CD4-positive, alpha-beta memory T cell (primary cell): ENCODE measurements at regions not wholly inside any gene's neighbourhood (a gene's known extent, or its start where the extent isn't known, plus 50 kb on each side); places are given as distances from the start of the nearest gene placed in this dataset.

Source experiments
- CTCF ChIA-PET: fragments of 350-600 bp; sonication (Branson Sonifier 250); formaldehyde crosslinking; loops from one replicate; lab custom pipeline; 2021; ENCODE audit warnings: inconsistent platforms; ENCODE audit not compliant: partially characterized antibody; lab: Charles Lee
- POLR2A ChIA-PET: fragments of 350-600 bp; sonication (Branson Sonifier 250); formaldehyde crosslinking; loops from one replicate; lab custom pipeline; 2021; ENCODE audit not compliant: partially characterized antibody; lab: Charles Lee
- DNase-seq, 5 donors: peaks; one replicate each; pipeline versions ENCODE4 v3.0.0 to v3.0.0-alpha.2; 2020 to 2022; ENCODE audit warnings: mixed read lengths in 1 of 5
- H3K27ac ChIP-seq: one replicate; pipeline ENCODE4 v1.7.0; 2013; ENCODE audit warnings: low read depth, low read length
- H3K27me3 ChIP-seq: 2 replicates; pipeline ENCODE4 v1.7.0; 2013; ENCODE audit warnings: mild to moderate bottlenecking, low read length, moderate library complexity; ENCODE audit not compliant: insufficient read depth
- H3K36me3 ChIP-seq: 2 replicates; pipeline ENCODE4 v1.7.0; 2013; ENCODE audit warnings: mild to moderate bottlenecking, low read length, moderate library complexity; ENCODE audit not compliant: insufficient read depth
- H3K4me1 ChIP-seq: 2 replicates; pipeline ENCODE4 v1.7.0; 2013; ENCODE audit warnings: mild to moderate bottlenecking, low read length, moderate library complexity; ENCODE audit not compliant: insufficient read depth
- H3K4me3 ChIP-seq, 2 donors: one replicate each; pipeline ENCODE4 v1.7.0; 2013; ENCODE audit warnings: low read length in 2 of 2, mild to moderate bottlenecking in 1 of 2
- H3K9me3 ChIP-seq, 2 donors: one replicate each; pipeline ENCODE4 v1.7.0; 2013; ENCODE audit warnings: low read length in 2 of 2, control low read depth in 1 of 2; ENCODE audit not compliant: control insufficient read depth in 1 of 2
- H3K27ac Mint-ChIP-seq, 7 donors: one replicate each; pipeline ENCODE4 v1.8.0; 2020 to 2021; ENCODE audit warnings: mixed read lengths in 7 of 7, mild to moderate bottlenecking in 6 of 7, inconsistent platforms in 3 of 7, moderate library complexity in 3 of 7
- H3K27me3 Mint-ChIP-seq, 2 donors: one replicate each; pipeline ENCODE4 v1.8.0; 2020 to 2021; ENCODE audit warnings: mixed read lengths in 2 of 2
- H3K36me3 Mint-ChIP-seq, 2 donors: one replicate each; pipeline ENCODE4 v1.8.0; 2020 to 2021; ENCODE audit warnings: mixed read lengths in 2 of 2, inconsistent platforms in 1 of 2, mild to moderate bottlenecking in 1 of 2
- H3K4me1 Mint-ChIP-seq, 4 donors: one replicate each; pipeline ENCODE4 v1.8.0; 2020 to 2021; ENCODE audit warnings: mixed read lengths in 4 of 4, mild to moderate bottlenecking in 1 of 4
- H3K4me3 Mint-ChIP-seq, 8 donors: one replicate each; pipeline ENCODE4 v1.8.0; 2020 to 2021; ENCODE audit warnings: mixed read lengths in 8 of 8, mild to moderate bottlenecking in 7 of 8, moderate library complexity in 6 of 8, inconsistent platforms in 3 of 8
- H3K9me3 Mint-ChIP-seq, 8 donors: one replicate each; pipeline ENCODE4 v1.8.0; 2020 to 2021; ENCODE audit warnings: mixed read lengths in 8 of 8, mild to moderate bottlenecking in 5 of 8, inconsistent platforms in 3 of 8, moderate library complexity in 1 of 8
- intact Hi-C: fragments of 100-400 bp; cut with micrococcal nuclease; formaldehyde crosslinking; loops from one replicate; pipeline ENCODE4 v1.15.1; 2023

DNA sequence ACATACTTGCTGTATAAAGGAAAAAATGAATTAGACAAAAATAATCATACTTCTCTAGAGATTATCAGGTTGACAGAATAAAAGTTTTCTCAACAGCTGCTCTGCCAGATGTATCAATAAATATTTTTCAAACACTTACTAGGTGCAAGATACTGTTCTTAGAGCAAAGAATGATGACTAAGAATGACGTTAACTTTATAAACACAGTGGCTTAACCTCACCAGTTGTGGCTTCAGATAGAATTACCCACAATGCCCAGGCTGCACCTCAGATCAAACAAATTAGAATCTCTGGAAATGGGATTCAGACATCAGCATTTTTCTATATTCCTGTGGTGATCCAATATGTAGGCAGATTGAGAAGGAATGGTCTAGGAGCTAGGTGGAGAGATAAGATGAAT lies 422.4 kb upstream of the ATP11B start:
- H3K9me3 ChIP-seq, result no peaks in the 10 kb centered on the region
- CTCF ChIA-PET, result no interaction called here
- no peak for DNase-seq
- H3K4me1 Mint-ChIP-seq, result no peaks in the 10 kb centered on the region
- H3K27me3 Mint-ChIP-seq, result peaks cover 0 to 2% of the 10 kb centered on the region in 2 donors
- peaks cover 0 to 2% (median 0%) of the 10 kb centered on the region in 8 donors for H3K9me3 Mint-ChIP-seq
- POLR2A ChIA-PET, result no interaction called here
- no peak overlapping the region for H3K4me3 ChIP-seq
- H3K27me3 ChIP-seq, result no peaks in the 10 kb centered on the region
- H3K27ac ChIP-seq, result no peak overlapping the region
- H3K4me3 Mint-ChIP-seq, result no peak overlapping the region
- no peaks in the 10 kb centered on the region for H3K36me3 Mint-ChIP-seq
- H3K36me3 ChIP-seq, result no peaks in the 10 kb centered on the region
- H3K27ac Mint-ChIP-seq, result no peak overlapping the region
- intact Hi-C loops, result no loop called here
- no peaks in the 10 kb centered on the region for H3K4me1 ChIP-seq

DNA sequence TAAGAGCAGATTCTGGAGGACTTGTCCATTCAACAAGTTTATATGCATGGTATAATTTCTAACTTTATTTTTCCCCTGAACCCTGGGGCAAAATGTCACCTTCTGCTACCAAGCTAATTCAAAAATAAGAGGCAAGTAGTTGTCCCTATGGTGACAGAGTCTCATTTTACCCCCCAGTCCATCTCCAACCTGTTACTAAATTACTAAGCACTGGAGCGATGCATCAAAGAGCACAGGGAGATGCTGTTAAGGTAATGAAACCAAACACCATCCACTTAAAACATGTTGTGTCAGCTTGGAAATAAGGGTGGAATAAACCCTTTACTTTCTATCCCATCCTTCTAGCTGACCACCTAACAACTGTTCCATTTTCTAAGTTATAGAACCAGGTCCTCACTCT lies 417.4 kb upstream of the ATP11B start:
- intact Hi-C loops, result no loop called here
- Histone ChIP-seq H3K9me3 (no peaks in the 10 kb centered on the region), H3K27ac (no peak overlapping the region), H3K36me3 (no peaks in the 10 kb centered on the region), H3K4me3 (no peak overlapping the region), H3K27me3 (no peaks in the 10 kb centered on the region), H3K4me1 (no peaks in the 10 kb centered on the region)
- H3K4me3 Mint-ChIP-seq, result no peak overlapping the region
- no peaks in the 10 kb centered on the region for H3K36me3 Mint-ChIP-seq
- ChIA-PET POLR2A (no interaction called here), CTCF (no interaction called here)
- no peaks in the 10 kb centered on the region for H3K9me3 Mint-ChIP-seq
- H3K4me1 Mint-ChIP-seq, result no peaks in the 10 kb centered on the region
- H3K27me3 Mint-ChIP-seq, result no peaks in the 10 kb centered on the region
- no peak for DNase-seq
- H3K27ac Mint-ChIP-seq, result no peak overlapping the region

DNA sequence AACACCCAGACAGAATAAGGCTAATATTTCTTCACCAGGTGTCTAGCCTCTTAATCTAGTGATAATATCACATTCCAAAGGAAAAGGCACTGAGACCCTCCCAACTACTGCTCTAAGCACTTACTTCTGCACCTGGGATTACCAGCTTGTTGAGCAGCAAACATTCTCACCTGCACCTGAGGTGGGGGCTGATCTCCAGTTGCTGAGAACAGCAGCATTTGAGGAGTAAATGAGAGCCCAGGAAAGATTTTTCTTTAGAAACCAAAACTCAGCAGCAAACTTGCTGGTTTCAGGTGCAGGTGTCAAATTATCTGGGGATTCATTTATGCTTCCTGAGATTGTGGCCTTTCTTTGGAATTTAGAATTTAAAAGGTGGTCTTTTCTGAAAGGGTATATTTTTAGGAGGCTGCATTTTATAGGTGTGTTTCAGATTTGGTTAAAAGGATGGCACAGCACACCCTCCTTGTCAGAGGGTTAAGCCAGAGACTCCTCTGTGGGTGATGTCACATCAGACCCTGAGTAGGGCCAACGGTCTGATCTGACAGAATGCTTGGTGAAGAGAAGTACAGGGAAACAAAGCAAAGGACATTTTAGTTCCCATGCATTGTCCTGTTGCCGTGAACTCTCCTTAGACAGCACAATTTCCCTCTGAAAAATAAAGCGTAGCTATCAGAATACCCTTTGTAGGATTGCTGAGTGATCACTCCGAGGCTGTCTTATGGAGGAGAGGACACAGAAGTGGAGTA lies 411.0 kb upstream of the ATP11B start:
- H3K27ac ChIP-seq, result no peak overlapping the region
- no peaks in the 10 kb centered on the region for H3K4me1 ChIP-seq
- Mint-ChIP-seq H3K9me3 (no peaks in the 10 kb centered on the region), H3K36me3 (no peaks in the 10 kb centered on the region), H3K27me3 (no peaks in the 10 kb centered on the region), H3K4me3 (no peak overlapping the region), H3K27ac (no peak overlapping the region), H3K4me1 (no peaks in the 10 kb centered on the region)
- H3K27me3 ChIP-seq, result no peaks in the 10 kb centered on the region
- no peak for DNase-seq
- no peaks in the 10 kb centered on the region for H3K36me3 ChIP-seq
- H3K9me3 ChIP-seq, result no peaks in the 10 kb centered on the region
- intact Hi-C loops, result no loop called here
- CTCF ChIA-PET, result no interaction called here
- no peak overlapping the region for H3K4me3 ChIP-seq
- POLR2A ChIA-PET, result no interaction called here

DNA sequence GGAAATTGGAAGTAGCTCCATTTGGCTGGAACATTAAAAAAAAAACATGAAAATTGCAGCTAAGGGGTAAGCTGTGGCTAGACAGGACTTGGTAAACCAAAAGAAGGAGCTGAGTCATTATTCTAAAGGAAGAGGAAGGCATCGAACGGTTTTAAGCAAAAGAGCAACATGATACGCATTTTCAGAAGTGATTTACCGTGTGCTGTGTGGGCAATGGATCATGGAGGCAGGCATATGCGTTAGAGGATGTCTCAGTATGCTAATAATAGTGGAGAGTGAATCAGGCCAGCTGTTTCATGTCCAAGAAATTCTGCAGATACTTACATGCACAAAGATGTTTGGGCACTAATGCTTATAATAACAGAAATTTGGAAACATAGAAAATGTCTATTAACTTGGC lies 409.1 kb upstream of the ATP11B start:
- Histone ChIP-seq H3K27me3 (no peaks in the 10 kb centered on the region), H3K27ac (no peak overlapping the region), H3K9me3 (no peaks in the 10 kb centered on the region), H3K36me3 (no peaks in the 10 kb centered on the region), H3K4me3 (no peak overlapping the region), H3K4me1 (no peaks in the 10 kb centered on the region)
- DNase-seq, result no peak
- H3K9me3 Mint-ChIP-seq, result no peaks in the 10 kb centered on the region
- POLR2A ChIA-PET, result no interaction called here
- intact Hi-C loops, result no loop called here
- no peaks in the 10 kb centered on the region for H3K36me3 Mint-ChIP-seq
- no peak overlapping the region for H3K27ac Mint-ChIP-seq
- H3K4me1 Mint-ChIP-seq, result no peaks in the 10 kb centered on the region
- H3K4me3 Mint-ChIP-seq, result no peak overlapping the region
- CTCF ChIA-PET, result interaction anchor here (0.8 kb wide), 1 partner anchor 8 kb away, joined by 3 read pairs; no protein-coding TSS in a partner anchor
- no peaks in the 10 kb centered on the region for H3K27me3 Mint-ChIP-seq

DNA sequence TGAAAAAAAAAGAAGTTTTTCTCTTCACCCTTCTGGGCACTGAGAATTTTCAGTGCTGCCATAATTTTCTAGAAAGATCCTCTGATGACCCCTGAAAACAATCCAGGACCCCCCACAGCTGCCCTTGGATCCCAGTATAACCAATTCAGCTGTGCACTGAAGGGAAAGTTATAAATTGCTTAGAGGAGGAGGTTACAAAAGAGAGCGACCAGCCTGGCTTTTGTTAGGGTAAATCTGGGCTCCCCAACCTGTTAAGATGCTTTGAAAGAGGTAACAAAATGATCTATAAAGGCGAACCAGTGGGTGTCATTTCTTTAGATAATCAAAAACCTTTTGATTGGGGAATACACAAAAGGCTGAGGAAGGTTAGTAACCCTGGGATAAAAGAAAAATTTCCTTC lies 407.9 kb upstream of the ATP11B start:
- H3K4me1 Mint-ChIP-seq, result no peaks in the 10 kb centered on the region
- H3K36me3 Mint-ChIP-seq, result no peaks in the 10 kb centered on the region
- H3K4me3 Mint-ChIP-seq, result no peak overlapping the region
- H3K9me3 ChIP-seq, result no peaks in the 10 kb centered on the region
- ChIA-PET CTCF (no interaction called here), POLR2A (no interaction called here)
- no peak overlapping the region for H3K27ac ChIP-seq
- intact Hi-C loops, result no loop called here
- H3K9me3 Mint-ChIP-seq, result peaks cover 0 to under 1% (median 0%) of the 10 kb centered on the region in 8 donors
- H3K27me3 ChIP-seq, result no peaks in the 10 kb centered on the region
- H3K4me3 ChIP-seq, result no peak overlapping the region
- no peaks in the 10 kb centered on the region for H3K36me3 ChIP-seq
- no peaks in the 10 kb centered on the region for H3K27me3 Mint-ChIP-seq
- no peak overlapping the region for H3K27ac Mint-ChIP-seq
- H3K4me1 ChIP-seq, result no peaks in the 10 kb centered on the region
- DNase-seq, result no peak

DNA sequence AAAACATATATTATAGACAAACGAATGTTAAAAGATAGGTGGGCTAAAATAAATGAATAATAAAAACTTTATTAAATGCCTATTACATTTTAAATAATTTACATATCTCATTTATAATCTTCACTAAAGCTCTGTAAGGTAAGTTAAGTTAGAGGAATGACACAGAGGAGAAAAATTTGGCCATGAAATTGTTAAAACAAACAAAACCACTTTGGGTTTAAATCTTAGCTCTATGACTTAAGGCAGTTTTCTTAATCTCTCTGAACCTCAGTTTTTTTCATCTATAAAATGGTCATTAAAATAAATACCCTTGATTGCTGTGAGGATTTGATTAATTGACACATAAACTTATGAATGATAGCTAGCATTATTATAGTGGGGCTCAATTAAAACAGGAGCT lies 404.8 kb upstream of the ATP11B start:
- Mint-ChIP-seq H3K27ac (no peak overlapping the region), H3K27me3 (no peaks in the 10 kb centered on the region), H3K4me1 (no peaks in the 10 kb centered on the region), H3K9me3 (peaks cover 0 to 3% (median 0%) of the 10 kb centered on the region in 8 donors), H3K4me3 (no peak overlapping the region), H3K36me3 (no peaks in the 10 kb centered on the region)
- ChIA-PET POLR2A (no interaction called here), CTCF (no interaction called here)
- H3K36me3 ChIP-seq, result no peaks in the 10 kb centered on the region
- intact Hi-C loops, result no loop called here
- no peaks in the 10 kb centered on the region for H3K27me3 ChIP-seq
- no peak overlapping the region for H3K27ac ChIP-seq
- no peak overlapping the region for H3K4me3 ChIP-seq
- no peak for DNase-seq
- no peaks in the 10 kb centered on the region for H3K4me1 ChIP-seq
- H3K9me3 ChIP-seq, result no peaks in the 10 kb centered on the region

DNA sequence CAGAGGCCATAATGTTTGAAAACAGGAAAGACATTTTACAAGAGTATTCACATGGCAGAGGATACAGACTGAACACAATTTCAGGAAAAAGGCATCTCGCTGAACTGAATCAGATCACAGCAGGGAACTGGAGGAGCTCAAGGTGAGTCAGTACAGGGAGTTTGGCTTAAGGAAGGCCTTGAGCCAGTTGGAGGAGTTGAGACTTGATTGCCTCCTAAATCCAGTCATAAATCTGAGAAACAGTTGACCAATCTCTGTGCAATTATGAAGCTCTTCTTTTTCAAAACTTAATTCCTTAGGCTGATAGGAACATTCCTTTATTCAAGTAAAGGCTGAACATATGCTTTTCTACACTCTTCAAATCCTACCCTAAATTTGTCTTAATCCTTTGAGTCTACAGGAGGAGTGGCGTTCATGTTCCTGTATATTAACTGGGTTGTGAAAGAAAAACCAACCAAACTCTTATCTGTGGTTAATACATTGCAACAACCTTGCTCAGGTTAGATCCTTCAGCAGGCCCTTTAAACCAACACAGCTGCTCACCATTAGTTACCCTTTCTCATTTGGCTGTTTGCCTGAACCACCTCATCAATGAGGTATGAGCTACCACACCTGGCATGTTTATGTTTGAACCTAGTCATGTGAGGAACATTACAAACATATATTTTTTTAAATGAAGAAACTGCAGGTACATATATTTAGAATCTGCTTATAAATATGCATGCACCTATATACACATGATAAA lies 404.1 kb upstream of the ATP11B start:
- intact Hi-C loops, result no loop called here
- no peaks in the 10 kb centered on the region for H3K9me3 ChIP-seq
- ChIA-PET POLR2A (no interaction called here), CTCF (no interaction called here)
- H3K4me3 ChIP-seq, result no peak overlapping the region
- DNase-seq, result no peak
- Mint-ChIP-seq H3K36me3 (no peaks in the 10 kb centered on the region), H3K27ac (no peak overlapping the region), H3K4me1 (no peaks in the 10 kb centered on the region), H3K27me3 (no peaks in the 10 kb centered on the region), H3K4me3 (no peak overlapping the region), H3K9me3 (peaks cover 0 to 3% (median 0%) of the 10 kb centered on the region in 8 donors)
- H3K27me3 ChIP-seq, result no peaks in the 10 kb centered on the region
- H3K4me1 ChIP-seq, result no peaks in the 10 kb centered on the region
- H3K36me3 ChIP-seq, result no peaks in the 10 kb centered on the region
- H3K27ac ChIP-seq, result no peak overlapping the region
